ENCODE measurements at regions not wholly inside any gene's neighbourhood (a gene's known extent, or its start where the extent isn't known, plus 50 kb on each side); places are given as distances from the start of the nearest gene placed in this dataset.

DNA sequence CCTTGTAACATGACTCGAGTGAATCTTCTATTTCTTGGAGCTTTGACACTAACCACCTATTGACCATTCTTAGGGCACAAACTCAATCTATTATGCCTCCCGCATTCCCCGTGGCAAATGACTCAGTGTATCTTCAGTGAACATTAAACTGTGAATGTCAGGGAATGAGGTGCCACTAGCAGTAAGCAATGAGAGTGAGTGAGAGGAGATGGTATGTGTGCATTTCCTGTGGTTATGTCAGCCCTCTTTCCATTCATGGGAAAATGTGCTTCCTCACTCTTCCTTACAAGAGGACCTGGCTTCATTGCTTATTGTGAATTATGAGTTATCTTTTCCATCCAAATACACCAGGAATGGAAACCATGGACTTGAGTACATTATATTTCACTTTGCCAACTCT lies 229.2 kb downstream of the EMP1 start:
- H3K9me3 ChIP-seq, result peaks cover 4% of the 10 kb centered on the region
- no peak overlapping the region for H3K4me3 ChIP-seq
- H3K27me3 ChIP-seq (ENCODE audit: insufficient read depth in 3 of 3, low read length in 2 of 3), result no peaks in the 10 kb centered on the region
- no peak overlapping the region for H3K27ac ChIP-seq
- intact Hi-C loops (cut with DNase I), result no loop called here
- TF ChIP-seq, protein P1, sequence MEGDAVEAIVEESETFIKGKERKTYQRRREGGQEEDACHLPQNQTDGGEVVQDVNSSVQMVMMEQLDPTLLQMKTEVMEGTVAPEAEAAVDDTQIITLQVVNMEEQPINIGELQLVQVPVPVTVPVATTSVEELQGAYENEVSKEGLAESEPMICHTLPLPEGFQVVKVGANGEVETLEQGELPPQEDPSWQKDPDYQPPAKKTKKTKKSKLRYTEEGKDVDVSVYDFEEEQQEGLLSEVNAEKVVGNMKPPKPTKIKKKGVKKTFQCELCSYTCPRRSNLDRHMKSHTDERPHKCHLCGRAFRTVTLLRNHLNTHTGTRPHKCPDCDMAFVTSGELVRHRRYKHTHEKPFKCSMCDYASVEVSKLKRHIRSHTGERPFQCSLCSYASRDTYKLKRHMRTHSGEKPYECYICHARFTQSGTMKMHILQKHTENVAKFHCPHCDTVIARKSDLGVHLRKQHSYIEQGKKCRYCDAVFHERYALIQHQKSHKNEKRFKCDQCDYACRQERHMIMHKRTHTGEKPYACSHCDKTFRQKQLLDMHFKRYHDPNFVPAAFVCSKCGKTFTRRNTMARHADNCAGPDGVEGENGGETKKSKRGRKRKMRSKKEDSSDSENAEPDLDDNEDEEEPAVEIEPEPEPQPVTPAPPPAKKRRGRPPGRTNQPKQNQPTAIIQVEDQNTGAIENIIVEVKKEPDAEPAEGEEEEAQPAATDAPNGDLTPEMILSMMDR (IDR thresholded peaks at IDR 0.05), result no peak
- H3K4me1 ChIP-seq, result no peaks in the 10 kb centered on the region
- DNase-seq (no peak), ATAC-seq (no peak)
- no peaks in the 10 kb centered on the region for H3K36me3 ChIP-seq (ENCODE audit: insufficient read depth in 1 of 2, low read depth in 1 of 2)
- WGBS, 3 donors, result 77 to 87% (median 79%) methylated on average over 3 of the region's 3 CpGs

DNA sequence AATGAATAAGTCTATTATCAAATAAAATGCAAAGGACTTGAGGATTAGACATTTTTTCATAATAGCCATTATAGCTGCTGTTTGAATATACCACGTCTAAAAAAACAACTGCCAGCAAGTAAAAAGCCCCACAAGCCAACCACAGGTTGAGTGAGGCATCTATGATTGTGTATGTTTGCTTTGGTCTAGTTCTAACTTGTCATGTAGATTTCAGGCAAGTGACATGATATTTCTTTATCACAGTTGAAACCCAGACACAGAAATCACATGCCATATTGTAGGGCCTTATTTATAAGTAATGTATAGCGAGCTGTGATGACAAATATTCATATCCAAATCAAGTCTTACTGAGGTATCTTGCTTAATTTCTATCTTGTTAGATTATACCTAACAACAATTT lies 225.8 kb downstream of the EMP1 start:
- no peak for DNase-seq
- intact Hi-C loops (cut with DNase I), result no loop called here

GRCh38 chr12:13417516-13417915 lies 221.0 kb downstream of the EMP1 start:
- H3K4me1 ChIP-seq, result no peaks in the 10 kb centered on the region
- no peaks in the 10 kb centered on the region for H3K36me3 ChIP-seq (ENCODE audit: insufficient read depth in 1 of 2, low read depth in 1 of 2)
- peaks cover 0 to 1% (median 0%) of the 10 kb centered on the region in 3 donors for H3K27me3 ChIP-seq (ENCODE audit: insufficient read depth in 3 of 3, low read length in 2 of 3)
- no peaks in the 10 kb centered on the region for H3K9me3 ChIP-seq
- DNase-seq, result no peak
- no peak overlapping the region for H3K4me3 ChIP-seq
- TF ChIP-seq, protein P1 (IDR thresholded peaks at IDR 0.05), result no peak
- no peak for ATAC-seq
- H3K27ac ChIP-seq, result no peak overlapping the region
- WGBS, 3 donors, result 94 to 95% (median 94%) methylated on average over 2 of the region's 2 CpGs
- intact Hi-C loops (cut with DNase I), result no loop called here

More for the DNA sequence above, 225.8 kb downstream of the EMP1 start:
- Histone ChIP-seq H3K4me3 (no peak overlapping the region), H3K27me3 (ENCODE audit: insufficient read depth in 3 of 3, low read length in 2 of 3) (peaks cover 0 to 1% (median 0%) of the 10 kb centered on the region in 3 donors), H3K9me3 (no peaks in the 10 kb centered on the region), H3K36me3 (ENCODE audit: insufficient read depth in 1 of 2, low read depth in 1 of 2) (no peaks in the 10 kb centered on the region), H3K27ac (no peak overlapping the region), H3K4me1 (no peaks in the 10 kb centered on the region)
- TF ChIP-seq, protein P1 (IDR thresholded peaks at IDR 0.05), result no peak
- ATAC-seq, result no peak
- WGBS, 3 donors, result 84 to 91% (median 85%) methylated on average over 2 of the region's 2 CpGs

DNA sequence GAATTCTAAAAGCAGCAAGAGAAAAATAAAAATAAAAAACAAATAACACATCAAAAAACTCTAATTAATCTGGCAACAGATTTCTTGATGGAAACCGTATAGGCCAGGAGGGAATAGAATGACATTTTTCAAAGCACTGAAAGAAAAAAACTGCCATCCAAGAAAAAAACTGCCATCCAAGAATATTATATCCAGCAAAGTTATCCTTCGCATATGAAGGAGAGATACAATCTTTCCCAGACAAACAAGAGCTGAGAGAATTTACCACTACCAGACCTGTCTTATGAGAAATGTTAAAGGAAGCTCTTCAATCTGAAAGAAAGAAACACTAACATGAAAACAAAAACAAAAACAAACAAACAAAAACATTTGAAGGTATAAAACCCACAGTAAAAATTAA lies 214.8 kb downstream of the EMP1 start:
- DNase-seq (no peak), ATAC-seq (no peak)
- peaks cover 17% of the 10 kb centered on the region for H3K9me3 ChIP-seq
- H3K4me1 ChIP-seq, result no peaks in the 10 kb centered on the region
- no peak overlapping the region for H3K4me3 ChIP-seq
- H3K36me3 ChIP-seq (ENCODE audit: insufficient read depth in 1 of 2, low read depth in 1 of 2), result peaks cover 0 to 4% of the 10 kb centered on the region in 2 donors
- H3K27ac ChIP-seq, result no peak overlapping the region
- WGBS, 3 donors, result 93 to 95% (median 94%) methylated on average over 2 of the region's 2 CpGs
- no peaks in the 10 kb centered on the region for H3K27me3 ChIP-seq (ENCODE audit: insufficient read depth in 3 of 3, low read length in 2 of 3)
- TF ChIP-seq, protein P1 (IDR thresholded peaks at IDR 0.05), result no peak
- intact Hi-C loops (cut with DNase I), result no loop called here

DNA sequence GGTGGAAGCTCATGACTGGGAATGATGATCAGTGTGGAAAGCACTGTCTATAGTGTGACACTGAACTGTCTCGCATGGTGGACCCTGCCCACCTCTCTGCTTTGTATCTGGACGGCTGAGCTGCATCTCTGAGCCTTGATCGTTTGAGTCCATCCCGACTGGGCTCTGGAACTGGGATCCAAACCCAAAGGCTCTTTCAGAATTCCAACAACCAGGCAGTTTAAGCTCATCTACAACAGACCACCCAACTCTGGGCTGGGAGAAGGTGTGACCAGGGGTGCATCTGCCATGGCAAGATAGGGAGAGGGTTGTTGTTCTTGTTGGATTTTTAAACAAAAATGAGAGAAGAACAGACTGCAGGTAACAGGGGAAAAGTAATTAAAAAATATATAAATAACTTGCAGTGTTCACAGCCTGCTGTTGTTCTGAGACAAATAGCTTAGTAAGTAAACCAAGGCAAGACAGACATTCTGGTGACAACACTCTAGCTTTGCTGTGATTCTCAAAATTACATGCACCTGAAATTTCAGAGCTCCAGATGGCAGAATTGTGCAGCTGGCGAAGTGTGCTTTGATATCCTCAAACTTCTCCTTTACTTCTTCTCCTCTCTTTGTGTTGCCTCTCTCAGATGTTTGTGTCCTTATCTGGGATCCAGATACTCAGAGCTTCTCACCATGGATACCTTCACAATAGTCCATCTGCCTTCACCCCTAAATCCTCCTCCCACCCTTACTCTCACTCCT lies 209.6 kb downstream of the EMP1 start:
- WGBS, 3 donors, result 82 to 88% (median 83%) methylated on average over 5 of the region's 5 CpGs
- TF ChIP-seq, protein P1 (IDR thresholded peaks at IDR 0.05), result no peak
- no peak for DNase-seq
- no peak for ATAC-seq
- Histone ChIP-seq H3K4me1 (no peaks in the 10 kb centered on the region), H3K27me3 (ENCODE audit: insufficient read depth in 3 of 3, low read length in 2 of 3) (peaks cover 0 to 3% (median 0%) of the 10 kb centered on the region in 3 donors), H3K9me3 (peaks cover 10% of the 10 kb centered on the region), H3K27ac (no peak overlapping the region), H3K36me3 (ENCODE audit: insufficient read depth in 1 of 2, low read depth in 1 of 2) (peaks cover 0 to 4% of the 10 kb centered on the region in 2 donors), H3K4me3 (no peak overlapping the region)
- intact Hi-C loops (cut with DNase I), result no loop called here
